ENCODE measurements at regions not wholly inside any gene's neighbourhood (a gene's known extent, or its start where the extent isn't known, plus 50 kb on each side); places are given as distances from the start of the nearest gene placed in this dataset.

DNA sequence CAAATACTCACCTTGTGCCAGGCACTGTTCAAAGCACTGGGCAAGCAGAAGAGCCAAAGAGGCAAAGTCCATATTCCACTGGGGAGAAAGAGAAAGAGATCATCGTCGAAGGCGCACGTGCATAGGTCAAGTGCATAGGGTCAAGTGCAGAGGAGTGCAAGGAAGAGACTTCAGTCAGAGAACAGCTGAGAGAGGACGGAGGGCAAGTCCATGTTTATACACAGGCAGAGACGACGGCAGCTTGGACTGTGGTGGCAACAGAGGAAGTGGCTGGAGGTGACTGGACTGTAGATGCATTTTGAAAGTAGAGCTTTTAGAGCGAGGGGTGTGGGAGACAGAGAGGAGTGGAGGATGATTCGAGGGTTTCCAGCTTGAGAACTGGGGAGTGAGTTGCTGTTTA lies 74.7 kb upstream of the SDK2 start (continued):
- TF ChIP-seq, protein P1, sequence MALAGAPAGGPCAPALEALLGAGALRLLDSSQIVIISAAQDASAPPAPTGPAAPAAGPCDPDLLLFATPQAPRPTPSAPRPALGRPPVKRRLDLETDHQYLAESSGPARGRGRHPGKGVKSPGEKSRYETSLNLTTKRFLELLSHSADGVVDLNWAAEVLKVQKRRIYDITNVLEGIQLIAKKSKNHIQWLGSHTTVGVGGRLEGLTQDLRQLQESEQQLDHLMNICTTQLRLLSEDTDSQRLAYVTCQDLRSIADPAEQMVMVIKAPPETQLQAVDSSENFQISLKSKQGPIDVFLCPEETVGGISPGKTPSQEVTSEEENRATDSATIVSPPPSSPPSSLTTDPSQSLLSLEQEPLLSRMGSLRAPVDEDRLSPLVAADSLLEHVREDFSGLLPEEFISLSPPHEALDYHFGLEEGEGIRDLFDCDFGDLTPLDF (CRISPR knock-in tag; IDR thresholded peaks at IDR 0.05), result no peak
- no peak for TF ChIP-seq TCF7 (CRISPR knock-in tag; IDR thresholded peaks at IDR 0.05; ENCODE audit: low read depth)
- no peak for TF ChIP-seq GABPB1 (CRISPR knock-in tag; IDR thresholded peaks at IDR 0.05)
- TF ChIP-seq, protein P2, sequence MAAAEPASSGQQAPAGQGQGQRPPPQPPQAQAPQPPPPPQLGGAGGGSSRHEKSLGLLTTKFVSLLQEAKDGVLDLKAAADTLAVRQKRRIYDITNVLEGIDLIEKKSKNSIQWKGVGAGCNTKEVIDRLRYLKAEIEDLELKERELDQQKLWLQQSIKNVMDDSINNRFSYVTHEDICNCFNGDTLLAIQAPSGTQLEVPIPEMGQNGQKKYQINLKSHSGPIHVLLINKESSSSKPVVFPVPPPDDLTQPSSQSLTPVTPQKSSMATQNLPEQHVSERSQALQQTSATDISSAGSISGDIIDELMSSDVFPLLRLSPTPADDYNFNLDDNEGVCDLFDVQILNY (CRISPR knock-in tag; IDR thresholded peaks at IDR 0.05), result no peak
- TF ChIP-seq MXD4 (CRISPR knock-in tag; IDR thresholded peaks at IDR 0.05; ENCODE audit: borderline replicate concordance), result no peak
- TF ChIP-seq, protein P3, sequence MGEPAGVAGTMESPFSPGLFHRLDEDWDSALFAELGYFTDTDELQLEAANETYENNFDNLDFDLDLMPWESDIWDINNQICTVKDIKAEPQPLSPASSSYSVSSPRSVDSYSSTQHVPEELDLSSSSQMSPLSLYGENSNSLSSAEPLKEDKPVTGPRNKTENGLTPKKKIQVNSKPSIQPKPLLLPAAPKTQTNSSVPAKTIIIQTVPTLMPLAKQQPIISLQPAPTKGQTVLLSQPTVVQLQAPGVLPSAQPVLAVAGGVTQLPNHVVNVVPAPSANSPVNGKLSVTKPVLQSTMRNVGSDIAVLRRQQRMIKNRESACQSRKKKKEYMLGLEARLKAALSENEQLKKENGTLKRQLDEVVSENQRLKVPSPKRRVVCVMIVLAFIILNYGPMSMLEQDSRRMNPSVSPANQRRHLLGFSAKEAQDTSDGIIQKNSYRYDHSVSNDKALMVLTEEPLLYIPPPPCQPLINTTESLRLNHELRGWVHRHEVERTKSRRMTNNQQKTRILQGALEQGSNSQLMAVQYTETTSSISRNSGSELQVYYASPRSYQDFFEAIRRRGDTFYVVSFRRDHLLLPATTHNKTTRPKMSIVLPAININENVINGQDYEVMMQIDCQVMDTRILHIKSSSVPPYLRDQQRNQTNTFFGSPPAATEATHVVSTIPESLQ (CRISPR knock-in tag; IDR thresholded peaks at IDR 0.05), result no peak

DNA sequence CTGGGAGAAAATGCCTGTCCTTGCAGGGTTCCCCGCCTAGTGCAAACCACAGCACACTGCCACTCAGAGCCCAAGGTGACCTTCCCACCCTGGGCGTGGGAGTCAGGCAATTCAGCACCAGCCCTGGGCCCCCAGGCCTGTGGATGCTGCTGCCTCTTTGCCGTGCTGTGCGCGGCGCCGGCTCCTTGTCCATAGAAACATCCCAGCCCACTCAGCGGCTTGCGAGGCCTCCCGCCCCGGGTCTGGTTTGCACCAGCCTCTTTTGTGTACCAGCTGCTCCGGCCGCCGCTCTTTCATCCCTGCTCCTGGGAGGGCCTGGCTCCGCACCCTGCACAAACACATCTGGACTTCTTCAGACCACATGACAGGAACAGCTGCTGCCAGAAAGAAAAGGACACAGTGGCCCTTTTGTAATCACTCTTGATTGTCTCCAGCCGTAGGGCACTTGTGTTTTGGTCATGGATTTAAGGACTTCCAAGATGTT lies 75.4 kb upstream of the SDK2 start:
- no peak; the same call in 1 of the 2 replicates for ATAC-seq
- no peaks in the 10 kb centered on the region for H3K36me3 Mint-ChIP-seq
- no peak overlapping the region for H3K4me3 Mint-ChIP-seq
- TF ChIP-seq, protein P2 (CRISPR knock-in tag; IDR thresholded peaks at IDR 0.05), result no peak
- TF ChIP-seq ZNF416 (CRISPR knock-in tag; IDR thresholded peaks at IDR 0.05) (no peak), ETV6 (CRISPR knock-in tag; IDR thresholded peaks at IDR 0.05) (no peak), KAT7 (CRISPR knock-in tag; IDR thresholded peaks at IDR 0.05; ENCODE audit: borderline replicate concordance) (no peak), ZNF138 (CRISPR knock-in tag; conservative IDR thresholded peaks at IDR 0.05) (no peak), JAZF1 (CRISPR knock-in tag; IDR thresholded peaks at IDR 0.05) (no peak), TEAD1 (CRISPR knock-in tag; IDR thresholded peaks at IDR 0.05) (no peak), GTF2I (CRISPR knock-in tag; conservative IDR thresholded peaks at IDR 0.05) (no peak), NFE2L1 (CRISPR knock-in tag; IDR thresholded peaks at IDR 0.05) (no peak), GABPB1 (CRISPR knock-in tag; IDR thresholded peaks at IDR 0.05) (no peak)
- TF ChIP-seq, protein P4, sequence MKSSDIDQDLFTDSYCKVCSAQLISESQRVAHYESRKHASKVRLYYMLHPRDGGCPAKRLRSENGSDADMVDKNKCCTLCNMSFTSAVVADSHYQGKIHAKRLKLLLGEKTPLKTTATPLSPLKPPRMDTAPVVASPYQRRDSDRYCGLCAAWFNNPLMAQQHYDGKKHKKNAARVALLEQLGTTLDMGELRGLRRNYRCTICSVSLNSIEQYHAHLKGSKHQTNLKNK (CRISPR knock-in tag; IDR thresholded peaks at IDR 0.05), result no peak
- TF ChIP-seq, protein P5, sequence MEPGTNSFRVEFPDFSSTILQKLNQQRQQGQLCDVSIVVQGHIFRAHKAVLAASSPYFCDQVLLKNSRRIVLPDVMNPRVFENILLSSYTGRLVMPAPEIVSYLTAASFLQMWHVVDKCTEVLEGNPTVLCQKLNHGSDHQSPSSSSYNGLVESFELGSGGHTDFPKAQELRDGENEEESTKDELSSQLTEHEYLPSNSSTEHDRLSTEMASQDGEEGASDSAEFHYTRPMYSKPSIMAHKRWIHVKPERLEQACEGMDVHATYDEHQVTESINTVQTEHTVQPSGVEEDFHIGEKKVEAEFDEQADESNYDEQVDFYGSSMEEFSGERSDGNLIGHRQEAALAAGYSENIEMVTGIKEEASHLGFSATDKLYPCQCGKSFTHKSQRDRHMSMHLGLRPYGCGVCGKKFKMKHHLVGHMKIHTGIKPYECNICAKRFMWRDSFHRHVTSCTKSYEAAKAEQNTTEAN (CRISPR knock-in tag; IDR thresholded peaks at IDR 0.05), result no peak
- TF ChIP-seq, protein P6, sequence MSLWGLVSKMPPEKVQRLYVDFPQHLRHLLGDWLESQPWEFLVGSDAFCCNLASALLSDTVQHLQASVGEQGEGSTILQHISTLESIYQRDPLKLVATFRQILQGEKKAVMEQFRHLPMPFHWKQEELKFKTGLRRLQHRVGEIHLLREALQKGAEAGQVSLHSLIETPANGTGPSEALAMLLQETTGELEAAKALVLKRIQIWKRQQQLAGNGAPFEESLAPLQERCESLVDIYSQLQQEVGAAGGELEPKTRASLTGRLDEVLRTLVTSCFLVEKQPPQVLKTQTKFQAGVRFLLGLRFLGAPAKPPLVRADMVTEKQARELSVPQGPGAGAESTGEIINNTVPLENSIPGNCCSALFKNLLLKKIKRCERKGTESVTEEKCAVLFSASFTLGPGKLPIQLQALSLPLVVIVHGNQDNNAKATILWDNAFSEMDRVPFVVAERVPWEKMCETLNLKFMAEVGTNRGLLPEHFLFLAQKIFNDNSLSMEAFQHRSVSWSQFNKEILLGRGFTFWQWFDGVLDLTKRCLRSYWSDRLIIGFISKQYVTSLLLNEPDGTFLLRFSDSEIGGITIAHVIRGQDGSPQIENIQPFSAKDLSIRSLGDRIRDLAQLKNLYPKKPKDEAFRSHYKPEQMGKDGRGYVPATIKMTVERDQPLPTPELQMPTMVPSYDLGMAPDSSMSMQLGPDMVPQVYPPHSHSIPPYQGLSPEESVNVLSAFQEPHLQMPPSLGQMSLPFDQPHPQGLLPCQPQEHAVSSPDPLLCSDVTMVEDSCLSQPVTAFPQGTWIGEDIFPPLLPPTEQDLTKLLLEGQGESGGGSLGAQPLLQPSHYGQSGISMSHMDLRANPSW (CRISPR knock-in tag; conservative IDR thresholded peaks at IDR 0.05; ENCODE audit: low read depth), result no peak
- TF ChIP-seq, protein P7, sequence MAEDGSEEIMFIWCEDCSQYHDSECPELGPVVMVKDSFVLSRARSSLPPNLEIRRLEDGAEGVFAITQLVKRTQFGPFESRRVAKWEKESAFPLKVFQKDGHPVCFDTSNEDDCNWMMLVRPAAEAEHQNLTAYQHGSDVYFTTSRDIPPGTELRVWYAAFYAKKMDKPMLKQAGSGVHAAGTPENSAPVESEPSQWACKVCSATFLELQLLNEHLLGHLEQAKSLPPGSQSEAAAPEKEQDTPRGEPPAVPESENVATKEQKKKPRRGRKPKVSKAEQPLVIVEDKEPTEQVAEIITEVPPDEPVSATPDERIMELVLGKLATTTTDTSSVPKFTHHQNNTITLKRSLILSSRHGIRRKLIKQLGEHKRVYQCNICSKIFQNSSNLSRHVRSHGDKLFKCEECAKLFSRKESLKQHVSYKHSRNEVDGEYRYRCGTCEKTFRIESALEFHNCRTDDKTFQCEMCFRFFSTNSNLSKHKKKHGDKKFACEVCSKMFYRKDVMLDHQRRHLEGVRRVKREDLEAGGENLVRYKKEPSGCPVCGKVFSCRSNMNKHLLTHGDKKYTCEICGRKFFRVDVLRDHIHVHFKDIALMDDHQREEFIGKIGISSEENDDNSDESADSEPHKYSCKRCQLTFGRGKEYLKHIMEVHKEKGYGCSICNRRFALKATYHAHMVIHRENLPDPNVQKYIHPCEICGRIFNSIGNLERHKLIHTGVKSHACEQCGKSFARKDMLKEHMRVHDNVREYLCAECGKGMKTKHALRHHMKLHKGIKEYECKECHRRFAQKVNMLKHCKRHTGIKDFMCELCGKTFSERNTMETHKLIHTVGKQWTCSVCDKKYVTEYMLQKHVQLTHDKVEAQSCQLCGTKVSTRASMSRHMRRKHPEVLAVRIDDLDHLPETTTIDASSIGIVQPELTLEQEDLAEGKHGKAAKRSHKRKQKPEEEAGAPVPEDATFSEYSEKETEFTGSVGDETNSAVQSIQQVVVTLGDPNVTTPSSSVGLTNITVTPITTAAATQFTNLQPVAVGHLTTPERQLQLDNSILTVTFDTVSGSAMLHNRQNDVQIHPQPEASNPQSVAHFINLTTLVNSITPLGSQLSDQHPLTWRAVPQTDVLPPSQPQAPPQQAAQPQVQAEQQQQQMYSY (CRISPR knock-in tag; IDR thresholded peaks at IDR 0.05), result no peak
- no peaks in the 10 kb centered on the region for H3K27me3 Mint-ChIP-seq (ENCODE audit: low read depth)
- DNase-seq (ENCODE audit: low spot score), result no peak
- H3K27ac Mint-ChIP-seq, result no peak overlapping the region
- ChIA-PET POLR2A (no interaction called here), CTCF (interaction anchor here (0.9 to 1.9 kb wide), 5 partner anchors 64 to 233 kb away, joined by 3 to 5 read pairs (median 3); no protein-coding TSS in a partner anchor)
- no peaks in the 10 kb centered on the region for H3K9me3 Mint-ChIP-seq
- peaks cover 25% of the 10 kb centered on the region for H3K4me1 Mint-ChIP-seq
